Astrocyte (in vitro differentiated cells and primary cell): ENCODE measurements at regions not wholly inside any gene's neighbourhood (a gene's known extent, or its start where the extent isn't known, plus 50 kb on each side); places are given as distances from the start of the nearest gene placed in this dataset.

ENCODE experiments used
- EZH2 ChIP-seq: IDR thresholded peaks from 2 replicates; pipeline ENCODE4 v1.6.1; 2012; ENCODE audit warnings: mild to moderate bottlenecking, low read length, inconsistent platforms; ENCODE audit not compliant: insufficient read depth
- TF ChIP-seq, protein P1 (sequence below): IDR thresholded peaks from 2 replicates; pipeline ENCODE4 v1.5.1; 2011; ENCODE audit warnings: low read depth, mild to moderate bottlenecking, inconsistent platforms, low read length, moderate library complexity; ENCODE audit not compliant: insufficient read depth

DNA sequence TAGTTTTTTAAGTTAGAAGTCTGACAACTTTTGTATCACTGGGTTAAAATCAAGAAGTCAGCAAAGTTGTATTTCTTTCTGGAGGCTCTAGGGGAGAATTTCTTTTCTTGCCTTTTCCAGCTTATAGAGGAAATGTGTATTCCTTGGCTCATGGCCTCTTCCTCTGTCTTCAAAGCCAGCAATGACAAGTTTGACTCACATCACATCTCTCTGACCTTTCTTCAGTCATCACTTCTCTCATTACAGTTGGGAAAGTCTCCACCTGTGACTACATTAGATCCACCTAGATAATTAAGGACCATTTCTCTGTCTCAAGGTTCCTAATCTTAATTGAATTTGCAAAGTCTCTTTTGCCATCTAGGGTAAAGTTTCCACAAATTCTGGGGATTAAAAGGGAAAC is 339.9 kb downstream of the TENT4A start:
- TF ChIP-seq, protein P1, sequence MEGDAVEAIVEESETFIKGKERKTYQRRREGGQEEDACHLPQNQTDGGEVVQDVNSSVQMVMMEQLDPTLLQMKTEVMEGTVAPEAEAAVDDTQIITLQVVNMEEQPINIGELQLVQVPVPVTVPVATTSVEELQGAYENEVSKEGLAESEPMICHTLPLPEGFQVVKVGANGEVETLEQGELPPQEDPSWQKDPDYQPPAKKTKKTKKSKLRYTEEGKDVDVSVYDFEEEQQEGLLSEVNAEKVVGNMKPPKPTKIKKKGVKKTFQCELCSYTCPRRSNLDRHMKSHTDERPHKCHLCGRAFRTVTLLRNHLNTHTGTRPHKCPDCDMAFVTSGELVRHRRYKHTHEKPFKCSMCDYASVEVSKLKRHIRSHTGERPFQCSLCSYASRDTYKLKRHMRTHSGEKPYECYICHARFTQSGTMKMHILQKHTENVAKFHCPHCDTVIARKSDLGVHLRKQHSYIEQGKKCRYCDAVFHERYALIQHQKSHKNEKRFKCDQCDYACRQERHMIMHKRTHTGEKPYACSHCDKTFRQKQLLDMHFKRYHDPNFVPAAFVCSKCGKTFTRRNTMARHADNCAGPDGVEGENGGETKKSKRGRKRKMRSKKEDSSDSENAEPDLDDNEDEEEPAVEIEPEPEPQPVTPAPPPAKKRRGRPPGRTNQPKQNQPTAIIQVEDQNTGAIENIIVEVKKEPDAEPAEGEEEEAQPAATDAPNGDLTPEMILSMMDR, result no peak
- no peak for TF ChIP-seq EZH2
